Peyer's patch (tissue), 4 donors: ENCODE measurements at regions not wholly inside any gene's neighbourhood (a gene's known extent, or its start where the extent isn't known, plus 50 kb on each side); places are given as distances from the start of the nearest gene placed in this dataset.
A peak's percentile ranks its signal among the peaks of the same experiment; 100 is the strongest.

ENCODE experiments used
- DNase-seq, 3 donors: peaks; one replicate each; pipeline ENCODE4 v3.0.0-alpha.2; 2017 to 2019
- H3K27ac ChIP-seq, 4 donors: fragments of 200-600 bp; sonication (generic); one replicate each; pipeline ENCODE4 v1.5.1; 2016 to 2019
- H3K27me3 ChIP-seq, 2 donors: fragments of 200-600 bp; sonication (generic); one replicate each; pipeline ENCODE4 v1.5.1; 2019
- H3K36me3 ChIP-seq, 3 donors: fragments of 200-600 bp; sonication (generic); one replicate each; pipeline ENCODE4 v1.5.1; 2016 to 2019
- H3K4me1 ChIP-seq, 4 donors: fragments of 200-600 bp; sonication (generic); one replicate each; pipeline ENCODE4 v1.5.1; 2016 to 2019
- H3K4me3 ChIP-seq, 4 donors: fragments of 200-600 bp; sonication (generic); 1 replicate in 3 of 4; 2 replicates in 1 of 4; pipeline ENCODE4 v1.5.1; 2016 to 2019; ENCODE audit warnings: mild to moderate bottlenecking in 1 of 4
- H3K9me3 ChIP-seq, 4 donors: fragments of 200-600 bp; sonication (generic); one replicate each; pipeline ENCODE4 v1.5.1; 2016 to 2019; ENCODE audit warnings: mild to moderate bottlenecking in 1 of 4
- POLR2A ChIP-seq, 2 donors: fragments of 450-650 bp; IDR thresholded peaks; one replicate each; pipeline ENCODE4 v1.5.1; 2017; ENCODE audit warnings: antibody characterized with exemption in 2 of 2, mild to moderate bottlenecking in 2 of 2, moderate library complexity in 2 of 2
- TF ChIP-seq, protein P1 (sequence below), 6 experiments: fragments of 450-650 bp in 4 of 6; fragments of 200-600 bp in 2 of 6; sonication (generic) in 1 of 6; IDR thresholded peaks; one replicate each; pipeline ENCODE4 v1.5.1; 2017 to 2019; ENCODE audit warnings: antibody characterized with exemption in 6 of 6, mild to moderate bottlenecking in 3 of 6, moderate library complexity in 1 of 6

DNA sequence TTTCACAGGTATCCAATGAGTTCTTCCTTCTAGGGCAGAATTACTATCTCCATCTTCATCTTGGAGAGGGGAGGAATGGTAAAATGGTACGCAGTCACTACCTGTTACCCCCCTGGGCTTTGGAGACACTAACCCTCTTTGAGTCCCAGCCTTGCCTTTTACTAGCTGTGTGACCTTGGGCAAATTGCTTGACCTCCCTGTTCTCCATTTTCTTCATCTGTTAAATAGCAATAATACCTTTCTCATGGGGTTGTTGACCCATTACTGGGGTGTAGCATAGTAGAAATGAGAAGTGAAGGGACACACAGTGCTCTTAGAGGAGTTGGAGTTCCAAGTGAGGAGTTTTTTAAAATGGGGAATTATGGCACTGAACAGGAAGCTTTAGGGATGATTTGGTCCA lies 324.7 kb downstream of the FOXL1 start:
- H3K4me1 ChIP-seq, result no peaks in the 10 kb centered on the region
- DNase-seq, result no peak
- H3K27ac ChIP-seq, result no peak overlapping the region
- no peaks in the 10 kb centered on the region for H3K36me3 ChIP-seq
- no peaks in the 10 kb centered on the region for H3K9me3 ChIP-seq
- H3K4me3 ChIP-seq, result no peak overlapping the region
- TF ChIP-seq, protein P1, sequence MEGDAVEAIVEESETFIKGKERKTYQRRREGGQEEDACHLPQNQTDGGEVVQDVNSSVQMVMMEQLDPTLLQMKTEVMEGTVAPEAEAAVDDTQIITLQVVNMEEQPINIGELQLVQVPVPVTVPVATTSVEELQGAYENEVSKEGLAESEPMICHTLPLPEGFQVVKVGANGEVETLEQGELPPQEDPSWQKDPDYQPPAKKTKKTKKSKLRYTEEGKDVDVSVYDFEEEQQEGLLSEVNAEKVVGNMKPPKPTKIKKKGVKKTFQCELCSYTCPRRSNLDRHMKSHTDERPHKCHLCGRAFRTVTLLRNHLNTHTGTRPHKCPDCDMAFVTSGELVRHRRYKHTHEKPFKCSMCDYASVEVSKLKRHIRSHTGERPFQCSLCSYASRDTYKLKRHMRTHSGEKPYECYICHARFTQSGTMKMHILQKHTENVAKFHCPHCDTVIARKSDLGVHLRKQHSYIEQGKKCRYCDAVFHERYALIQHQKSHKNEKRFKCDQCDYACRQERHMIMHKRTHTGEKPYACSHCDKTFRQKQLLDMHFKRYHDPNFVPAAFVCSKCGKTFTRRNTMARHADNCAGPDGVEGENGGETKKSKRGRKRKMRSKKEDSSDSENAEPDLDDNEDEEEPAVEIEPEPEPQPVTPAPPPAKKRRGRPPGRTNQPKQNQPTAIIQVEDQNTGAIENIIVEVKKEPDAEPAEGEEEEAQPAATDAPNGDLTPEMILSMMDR (IDR thresholded peaks at IDR 0.05), result no peak
- no peak for TF ChIP-seq POLR2A (IDR thresholded peaks at IDR 0.05)
- H3K27me3 ChIP-seq, result no peaks in the 10 kb centered on the region

DNA sequence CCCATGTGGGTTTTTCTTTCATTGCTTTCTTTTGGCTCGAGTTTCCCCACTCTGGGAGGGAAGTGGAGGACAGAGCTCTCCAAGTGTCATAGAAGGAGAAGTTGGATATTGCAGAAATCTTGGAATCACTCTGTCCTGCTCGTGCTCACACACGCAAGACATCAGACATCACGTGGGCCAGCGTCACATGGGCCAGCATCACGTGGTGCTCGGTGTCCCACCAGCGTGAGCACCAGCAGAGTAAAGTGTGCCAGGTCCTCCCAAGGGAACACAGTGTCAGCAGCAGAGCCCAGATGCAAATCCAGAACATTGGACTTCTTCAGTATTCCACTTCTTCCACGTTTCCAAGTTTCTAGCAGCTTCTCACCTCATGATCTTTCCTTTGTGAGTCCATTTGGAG lies 327.0 kb downstream of the FOXL1 start:
- no peak overlapping the region for H3K27ac ChIP-seq
- DNase-seq, result peak in 1 of 3 donors; percentile 15
- no peak overlapping the region for H3K4me3 ChIP-seq
- no peaks in the 10 kb centered on the region for H3K36me3 ChIP-seq
- no peaks in the 10 kb centered on the region for H3K9me3 ChIP-seq
- TF ChIP-seq, protein P1 (IDR thresholded peaks at IDR 0.05), result no peak
- no peak for TF ChIP-seq POLR2A (IDR thresholded peaks at IDR 0.05)
- no peaks in the 10 kb centered on the region for H3K4me1 ChIP-seq
- H3K27me3 ChIP-seq, result no peaks in the 10 kb centered on the region

DNA sequence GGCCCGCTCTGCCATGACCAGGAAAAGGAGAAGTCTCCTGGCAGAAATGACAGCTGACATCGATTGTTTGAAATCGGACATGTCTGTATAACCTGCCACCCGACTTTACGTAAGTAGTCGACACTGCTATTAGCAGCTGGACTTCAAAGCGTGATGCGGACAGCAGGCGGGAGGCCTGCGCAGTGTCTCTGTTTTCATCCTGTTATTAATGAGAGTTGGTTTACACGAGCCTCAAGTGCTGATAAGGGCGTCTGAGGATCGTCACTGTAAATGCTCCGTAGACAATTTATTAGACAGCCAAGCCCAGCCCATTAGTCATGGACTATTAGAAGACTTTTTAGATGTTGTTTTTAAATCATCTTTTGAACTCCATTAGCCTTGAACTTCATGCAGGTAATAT lies 328.3 kb downstream of the FOXL1 start:
- Histone ChIP-seq H3K4me1 (no peaks in the 10 kb centered on the region), H3K27ac (no peak overlapping the region), H3K27me3 (no peaks in the 10 kb centered on the region), H3K4me3 (no peak overlapping the region), H3K36me3 (no peaks in the 10 kb centered on the region), H3K9me3 (no peaks in the 10 kb centered on the region)
- DNase-seq, result peak in 1 of 3 donors; percentile 3
- no peak for TF ChIP-seq POLR2A (IDR thresholded peaks at IDR 0.05)
- TF ChIP-seq, protein P1 (IDR thresholded peaks at IDR 0.05), result no peak

DNA sequence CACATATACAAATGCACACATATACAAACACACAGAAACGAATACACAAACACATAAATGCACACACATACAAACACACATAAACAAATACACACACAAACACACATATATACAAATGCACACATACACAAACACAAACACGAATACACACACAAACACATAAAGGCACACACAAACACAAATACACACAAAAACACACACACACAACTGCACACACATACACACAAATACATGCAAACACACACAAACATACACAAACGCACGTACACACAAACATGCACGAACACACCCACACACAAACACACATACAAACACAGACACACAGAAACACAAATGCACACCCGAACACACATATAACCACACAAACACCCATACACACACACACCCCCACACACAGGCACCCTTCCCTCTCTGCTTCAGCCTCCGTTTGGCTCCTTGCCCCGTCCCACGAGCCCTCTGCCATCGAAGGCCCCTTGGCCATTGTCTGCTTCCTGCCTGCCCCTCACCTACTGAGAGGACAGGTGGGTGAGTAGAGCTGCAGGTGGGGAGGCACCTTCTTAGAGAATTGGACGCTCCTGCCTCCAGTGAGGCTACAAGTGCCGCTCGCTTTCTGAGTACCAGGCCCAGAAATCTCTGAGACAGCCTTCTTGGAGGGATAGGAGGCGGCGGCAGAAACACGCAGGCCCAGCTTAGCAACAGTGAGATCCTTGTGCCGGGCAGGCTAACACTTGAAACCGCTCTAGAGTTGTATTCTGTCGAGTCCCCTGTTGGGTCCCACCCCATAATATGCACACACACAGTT lies 331.2 kb downstream of the FOXL1 start:
- Histone ChIP-seq H3K36me3 (no peaks in the 10 kb centered on the region), H3K27me3 (no peaks in the 10 kb centered on the region), H3K27ac (no peak overlapping the region), H3K9me3 (no peaks in the 10 kb centered on the region), H3K4me3 (no peak overlapping the region), H3K4me1 (no peaks in the 10 kb centered on the region)
- peak in 1 of 3 donors; percentile 18 for DNase-seq
- no peak for TF ChIP-seq POLR2A (IDR thresholded peaks at IDR 0.05)
- TF ChIP-seq, protein P1 (IDR thresholded peaks at IDR 0.05), result no peak

DNA sequence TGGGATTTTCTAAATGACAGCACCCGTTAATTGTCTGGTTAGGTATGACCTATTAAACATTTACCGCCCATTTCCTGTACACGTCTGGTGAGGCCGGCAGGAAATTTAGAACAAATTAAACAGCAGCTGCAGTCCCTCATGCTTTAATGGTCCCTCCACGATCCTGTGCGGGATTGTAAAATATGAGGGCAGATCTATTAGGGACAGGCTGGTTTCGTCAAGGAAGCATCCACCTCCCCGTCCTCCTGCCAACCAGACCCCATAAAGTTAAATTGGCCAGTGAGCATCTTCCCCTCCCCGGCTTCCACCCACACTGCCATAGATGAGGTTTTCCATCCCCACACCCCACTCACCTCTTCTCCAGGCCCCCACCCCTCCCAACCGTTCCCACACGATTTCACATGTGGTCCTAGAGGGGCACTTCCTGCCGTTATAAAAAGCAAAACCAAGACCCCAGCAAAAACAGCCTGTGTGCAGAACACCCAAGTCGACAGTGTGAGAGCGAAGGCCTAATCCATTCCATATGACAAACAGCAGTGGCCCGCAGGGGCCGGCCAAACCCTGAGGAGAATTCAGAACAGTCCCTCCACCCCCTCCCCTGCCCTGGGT lies 331.9 kb downstream of the FOXL1 start:
- no peaks in the 10 kb centered on the region for H3K9me3 ChIP-seq
- H3K4me1 ChIP-seq, result no peaks in the 10 kb centered on the region
- no peak overlapping the region for H3K4me3 ChIP-seq
- H3K36me3 ChIP-seq, result no peaks in the 10 kb centered on the region
- no peak overlapping the region for H3K27ac ChIP-seq
- H3K27me3 ChIP-seq, result no peaks in the 10 kb centered on the region
- DNase-seq, result peak in 1 of 3 donors; percentile 14
- TF ChIP-seq, protein P1 (IDR thresholded peaks at IDR 0.05), result no peak
- TF ChIP-seq POLR2A (IDR thresholded peaks at IDR 0.05), result no peak
